NCI-H2196 treated with DMSO at 0.1 percent for 48 hours (cell line): ENCODE measurements at regions not wholly inside any gene's neighbourhood (a gene's known extent, or its start where the extent isn't known, plus 50 kb on each side); places are given as distances from the start of the nearest gene placed in this dataset.

ENCODE experiments used
- DNase-seq: peaks from one replicate; lab custom pipeline; 2025; ENCODE audit not compliant: unreplicated experiment; lab: John Stamatoyannopoulos, UW

GRCh38 chr3:18740631-18741583 lies 315.8 kb upstream of the SATB1 start:
- no peak for DNase-seq

GRCh38 chr3:18739099-18739433 lies 313.9 kb upstream of the SATB1 start:
- DNase-seq, result no peak

DNA sequence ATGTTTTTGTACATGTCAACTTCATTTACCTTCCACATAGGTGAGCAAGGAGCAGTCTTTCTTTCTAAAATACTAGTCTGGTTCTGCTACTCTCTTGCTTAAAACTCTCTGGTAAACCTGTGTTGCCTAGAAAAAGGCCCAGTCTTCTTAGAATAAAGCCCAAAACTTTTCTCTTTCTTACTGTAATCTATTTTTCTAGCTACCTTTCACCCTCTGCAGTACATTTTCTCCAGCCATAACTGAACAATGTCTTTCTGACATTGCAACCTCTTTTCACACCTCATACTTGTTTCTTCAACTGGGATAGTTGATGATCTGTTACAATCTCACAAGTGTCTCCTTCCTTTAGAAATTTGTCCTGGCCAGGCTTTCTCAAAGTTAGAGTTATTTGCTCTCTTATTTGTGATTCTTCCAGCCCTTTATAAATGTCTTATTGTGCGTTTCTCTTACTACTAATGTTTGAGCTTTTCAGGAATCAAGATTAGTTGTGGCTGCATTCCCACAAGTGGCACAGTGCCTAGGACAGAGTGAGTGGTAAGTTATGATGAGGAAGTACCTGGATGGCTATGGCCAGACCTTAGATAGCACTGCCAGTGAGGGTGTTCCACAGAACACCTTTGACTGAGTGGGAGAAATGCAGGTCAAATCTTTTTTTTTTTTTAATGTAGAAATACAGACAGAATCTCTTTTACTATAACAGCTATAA lies 313.4 kb upstream of the SATB1 start:
- DNase-seq, result no peak

GRCh38 chr3:18735005-18735404 lies 309.9 kb upstream of the SATB1 start:
- DNase-seq, result no peak

DNA sequence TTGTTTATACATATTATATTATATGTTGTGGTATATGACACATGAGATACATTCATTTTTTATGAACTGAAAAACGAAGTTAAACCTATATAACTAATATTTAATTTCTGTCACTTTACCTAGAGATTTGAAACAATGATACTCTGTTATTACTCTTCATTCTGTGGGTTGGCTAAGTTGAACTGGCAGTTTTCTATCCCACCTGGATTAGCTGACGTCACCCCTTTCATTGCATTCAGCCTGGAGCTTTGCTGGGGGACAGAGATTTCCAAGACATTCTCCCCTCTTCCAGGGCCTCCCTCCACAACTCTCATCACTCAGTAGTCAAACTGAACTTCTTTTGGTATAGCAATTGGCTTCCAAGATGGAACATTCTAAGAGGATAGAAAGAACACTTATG lies 309.2 kb upstream of the SATB1 start:
- DNase-seq, result no peak

- no peak for DNase-seq
Measured at GRCh38 chr3:18732474-18732873, 307.3 kb upstream of the SATB1 start.

DNA sequence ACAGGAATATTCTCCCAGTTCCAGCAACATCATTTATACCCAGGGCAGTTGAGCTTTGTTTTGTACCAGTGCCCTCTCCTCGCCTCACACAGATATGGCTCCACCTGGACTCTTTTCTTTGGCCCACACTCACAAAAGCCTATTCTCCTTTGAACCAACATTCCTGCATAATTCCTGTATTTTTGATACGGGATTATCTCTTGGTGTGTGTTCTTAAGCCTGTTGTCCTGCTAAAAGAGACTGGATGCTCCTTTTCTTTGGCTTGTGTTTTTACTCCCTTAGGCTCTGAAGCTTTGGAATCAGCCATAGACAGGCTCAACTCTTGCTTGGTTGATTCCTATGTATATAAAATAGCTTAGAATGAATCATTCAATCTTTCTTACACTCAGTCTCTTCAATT lies 305.4 kb upstream of the SATB1 start:
- DNase-seq, result no peak

DNA sequence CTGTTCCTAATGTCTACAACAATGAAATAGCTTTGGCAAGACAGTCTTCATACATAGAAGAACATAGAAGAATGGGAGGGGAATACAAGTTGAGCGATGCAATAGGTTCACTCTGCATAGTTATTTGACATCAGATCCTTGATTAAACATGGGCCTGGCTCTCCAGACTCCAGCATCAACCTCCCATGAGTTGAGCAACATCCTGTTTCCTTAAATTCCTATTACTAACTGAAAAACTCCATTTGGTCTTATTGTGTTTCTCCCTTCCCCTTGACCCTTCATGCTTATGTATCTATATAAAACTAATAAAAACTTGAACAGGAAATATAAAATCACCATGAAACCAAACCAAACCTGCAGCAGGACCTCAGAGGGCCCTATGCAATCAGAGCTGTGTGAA lies 304.5 kb upstream of the SATB1 start:
- DNase-seq, result no peak

GRCh38 chr3:18725668-18726407 lies 300.7 kb upstream of the SATB1 start:
- no peak for DNase-seq

DNA sequence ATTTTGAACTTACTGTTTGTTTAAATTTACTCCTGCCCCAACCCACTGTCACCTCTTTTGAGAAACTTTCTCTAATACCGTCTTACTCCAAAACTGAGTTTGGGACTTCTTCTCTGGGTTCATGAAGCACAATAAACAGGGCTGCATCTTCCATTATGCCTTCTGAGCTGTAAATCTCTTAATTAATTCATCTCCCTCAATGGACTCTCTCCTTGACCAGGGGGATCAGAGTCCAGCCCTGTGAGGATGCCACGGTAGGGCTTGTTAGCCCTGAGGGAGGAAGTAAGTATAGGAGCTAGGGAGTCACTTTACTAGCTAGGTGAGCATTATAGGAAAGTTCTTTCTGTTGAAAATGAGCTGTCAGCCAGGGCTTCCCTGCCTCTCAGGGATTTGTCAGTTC lies 299.3 kb upstream of the SATB1 start:
- no peak for DNase-seq

DNA sequence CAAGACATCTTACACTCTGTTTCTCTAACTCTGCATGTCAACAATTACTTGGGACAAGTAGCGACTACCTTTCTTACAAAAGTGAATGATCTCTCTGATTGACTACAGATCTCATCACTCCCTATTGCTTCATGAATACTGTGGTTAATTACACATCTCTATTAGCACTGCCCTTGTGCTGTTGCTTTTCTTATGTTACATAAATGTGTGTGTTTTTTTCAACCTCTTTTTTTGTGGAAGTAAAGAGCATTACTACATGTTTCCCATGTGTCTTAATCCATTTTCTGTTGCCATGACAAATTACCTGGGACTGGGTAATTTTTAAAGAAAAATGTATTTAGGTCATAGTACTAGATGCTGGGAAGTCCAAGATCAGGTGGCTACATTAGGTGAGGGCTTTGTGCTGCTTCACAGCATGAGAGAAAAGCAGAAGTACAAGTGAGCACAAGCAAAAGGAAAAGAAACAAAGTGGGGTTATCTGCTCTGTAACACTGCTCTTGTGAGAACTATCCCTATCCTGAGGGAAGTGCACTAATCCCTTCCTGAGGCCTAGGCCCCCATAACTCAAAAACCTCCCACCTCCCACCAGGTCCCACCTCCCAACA lies 298.2 kb upstream of the SATB1 start:
- no peak for DNase-seq

- no peak for DNase-seq
Measured at GRCh38 chr3:18720543-18720942, 295.4 kb upstream of the SATB1 start.

GRCh38 chr3:18717598-18717997 lies 292.5 kb upstream of the SATB1 start:
- no peak for DNase-seq

DNA sequence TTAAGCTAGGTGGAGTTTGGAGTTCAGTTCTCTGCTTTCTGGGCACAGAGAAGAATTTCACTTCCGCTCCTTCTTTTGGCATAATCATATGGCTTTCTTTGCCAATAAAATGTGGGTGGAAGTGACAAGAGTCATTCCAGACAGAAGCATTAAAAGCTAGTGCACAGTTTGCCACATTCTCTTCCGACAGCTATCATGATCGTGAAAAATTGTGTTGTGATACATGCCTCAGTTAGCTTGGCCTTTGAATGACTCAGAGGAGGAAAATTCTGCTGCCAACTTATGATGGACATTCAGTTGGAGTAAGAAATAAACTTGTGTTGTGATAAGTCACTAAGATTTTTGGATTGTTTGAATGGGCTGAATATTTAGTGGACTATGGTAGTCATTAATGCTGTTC lies 291.7 kb upstream of the SATB1 start:
- DNase-seq, result no peak

GRCh38 chr3:18716101-18716500 lies 291.0 kb upstream of the SATB1 start:
- no peak for DNase-seq

DNA sequence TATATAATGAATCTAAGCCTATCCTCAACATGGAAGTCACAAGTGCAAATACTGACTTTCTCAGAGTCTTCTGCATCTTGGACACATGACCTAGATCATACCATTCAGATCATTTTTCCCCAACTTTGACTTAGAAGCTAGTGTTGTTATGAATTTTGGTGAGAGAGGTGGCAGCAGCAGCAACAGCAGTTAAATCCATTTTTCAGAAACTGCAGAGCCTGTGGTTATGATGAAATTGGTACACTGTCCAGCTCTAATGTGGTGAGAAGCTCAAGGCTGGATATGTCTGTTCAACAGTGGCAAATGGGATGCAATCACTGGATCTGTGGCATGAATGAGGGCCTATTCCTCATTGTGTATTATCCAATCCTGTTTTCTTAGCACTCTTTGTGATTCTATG lies 290.1 kb upstream of the SATB1 start:
- DNase-seq, result no peak

GRCh38 chr3:18713577-18713951 lies 288.4 kb upstream of the SATB1 start:
- DNase-seq, result no peak

GRCh38 chr3:18712713-18713576 lies 287.8 kb upstream of the SATB1 start:
- no peak for DNase-seq

- DNase-seq, result no peak
Measured at GRCh38 chr3:18704326-18704725, 279.2 kb upstream of the SATB1 start.

- no peak for DNase-seq
Measured at GRCh38 chr3:18703798-18704197, 278.7 kb upstream of the SATB1 start.
